NCI-H69 (cell line): ENCODE measurements at regions not wholly inside any gene's neighbourhood (a gene's known extent, or its start where the extent isn't known, plus 50 kb on each side); places are given as distances from the start of the nearest gene placed in this dataset.
"Not testable (repeated sequence)": the region's sequence is repeated elsewhere in the genome, so short reads cannot be mapped to it uniquely, and the experiment has no call there.

Experiments used
- DNase-seq: peaks from one replicate; lab custom pipeline; 2025; lab: John Stamatoyannopoulos, UW

DNA sequence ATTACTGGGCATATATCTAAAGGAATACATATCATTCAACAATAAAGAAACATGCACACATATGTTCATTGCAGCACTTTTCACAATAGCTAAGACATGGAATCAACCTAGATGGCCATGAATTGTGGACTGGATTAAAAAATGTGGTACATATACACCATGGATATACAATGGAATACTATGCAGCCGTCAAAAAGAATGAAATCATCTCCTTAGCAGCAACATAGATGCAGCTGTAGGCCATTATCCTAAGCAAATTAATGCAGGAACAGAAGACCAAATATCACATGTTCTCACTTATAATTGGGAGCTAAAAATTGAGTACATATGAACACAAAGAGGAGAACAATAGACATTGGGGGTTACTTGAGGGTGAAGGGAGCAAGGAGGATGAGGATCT, 175.6 kb downstream of the POLR1F start:
- no peak for DNase-seq

DNA sequence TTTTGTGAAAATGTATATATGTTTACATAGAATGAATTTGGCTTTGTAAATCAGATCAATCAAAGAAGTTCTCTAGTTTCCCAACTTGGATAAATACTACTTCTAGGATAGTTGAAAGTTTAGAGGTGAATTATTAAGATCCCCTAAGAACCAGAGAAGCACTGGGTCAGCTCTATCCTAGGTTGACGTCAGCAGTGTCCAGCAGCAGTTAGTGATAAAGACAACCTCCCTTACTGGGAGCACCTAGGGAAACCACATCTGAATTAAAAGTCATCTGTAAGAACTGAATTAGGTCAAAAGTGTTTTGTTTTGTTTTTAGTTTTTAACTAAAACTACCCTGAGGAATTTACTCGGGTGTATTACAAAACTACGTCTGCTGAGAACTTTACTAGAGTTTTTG, 178.0 kb downstream of the POLR1F start:
- DNase-seq = no peak

DNA sequence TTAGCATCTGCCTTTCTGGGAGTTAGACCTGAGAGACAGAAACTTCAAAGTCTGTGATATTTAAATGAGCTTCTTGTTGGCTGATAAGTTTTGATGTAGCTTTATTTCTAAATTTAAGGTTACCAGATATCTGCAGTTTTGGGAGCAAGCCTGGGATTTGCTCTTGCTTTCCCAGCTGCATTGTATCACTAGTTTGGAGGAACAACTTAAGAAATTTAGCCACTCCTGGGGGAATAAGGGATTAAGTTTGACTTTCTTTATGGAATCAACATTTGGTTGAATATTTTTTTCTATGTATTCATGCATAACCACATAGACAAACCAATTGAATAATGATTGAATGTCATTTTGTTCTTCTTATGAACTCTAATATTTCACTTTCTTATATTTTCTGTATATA, 178.6 kb downstream of the POLR1F start:
- DNase-seq = no peak

DNA sequence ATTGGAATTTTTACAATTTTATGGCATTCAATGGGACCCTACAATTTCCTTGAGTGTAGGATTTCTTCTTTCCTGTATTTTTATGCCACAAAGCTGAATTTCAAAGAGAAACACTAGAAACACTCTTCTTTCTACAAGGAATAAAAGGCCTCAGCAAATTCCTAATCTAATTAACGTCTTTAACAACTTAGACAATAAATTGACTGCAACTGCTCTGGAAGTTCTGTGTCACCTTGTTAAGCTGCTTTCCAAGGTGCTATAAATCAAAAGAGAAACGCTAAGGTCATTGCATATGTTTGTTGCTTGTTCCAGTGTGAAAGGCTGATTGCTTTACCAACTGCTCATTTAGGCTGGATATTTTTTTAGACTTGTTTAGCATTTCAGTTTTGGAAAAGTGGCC, 182.2 kb downstream of the POLR1F start:
- DNase-seq = peak; percentile 38

DNA sequence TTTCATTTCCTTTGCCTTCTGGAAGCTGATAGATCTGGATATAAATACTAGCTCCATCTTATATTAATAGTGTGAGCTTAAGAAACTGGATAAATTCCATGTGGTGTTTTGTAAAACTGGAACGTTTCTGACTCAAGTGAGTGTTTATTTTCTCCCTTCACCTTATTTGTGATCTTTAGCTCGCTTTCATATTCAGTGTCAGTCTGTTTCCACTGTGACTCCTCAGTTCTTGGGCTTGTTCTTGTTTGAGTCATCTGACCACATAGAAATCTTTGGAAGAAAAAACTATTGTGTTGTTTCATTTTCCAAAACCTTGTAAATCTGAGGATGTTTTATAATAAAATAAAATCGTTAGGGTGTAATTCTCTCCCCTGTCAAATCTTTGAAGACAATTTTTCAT, 186.4 kb downstream of the POLR1F start:
- no peak for DNase-seq

DNA sequence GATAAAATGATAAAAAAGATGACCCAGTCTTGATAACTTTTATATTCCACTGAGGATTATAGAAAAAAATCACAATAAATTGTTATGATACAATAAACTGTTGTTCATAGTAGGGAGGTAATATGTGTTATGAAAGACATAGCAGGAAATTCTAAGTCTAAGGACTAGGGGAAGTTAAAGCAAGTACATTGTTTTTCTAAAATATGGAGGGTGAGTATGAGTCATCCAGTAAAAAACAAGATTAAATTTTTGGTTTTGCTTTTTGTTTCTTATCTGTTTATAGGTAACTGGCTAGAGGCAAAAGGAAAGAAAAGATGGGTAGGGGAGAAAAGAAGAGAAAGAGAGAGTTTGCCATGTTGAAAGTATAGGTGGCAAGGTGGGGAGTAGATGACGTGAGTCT, 188.4 kb downstream of the POLR1F start:
- no peak for DNase-seq

DNA sequence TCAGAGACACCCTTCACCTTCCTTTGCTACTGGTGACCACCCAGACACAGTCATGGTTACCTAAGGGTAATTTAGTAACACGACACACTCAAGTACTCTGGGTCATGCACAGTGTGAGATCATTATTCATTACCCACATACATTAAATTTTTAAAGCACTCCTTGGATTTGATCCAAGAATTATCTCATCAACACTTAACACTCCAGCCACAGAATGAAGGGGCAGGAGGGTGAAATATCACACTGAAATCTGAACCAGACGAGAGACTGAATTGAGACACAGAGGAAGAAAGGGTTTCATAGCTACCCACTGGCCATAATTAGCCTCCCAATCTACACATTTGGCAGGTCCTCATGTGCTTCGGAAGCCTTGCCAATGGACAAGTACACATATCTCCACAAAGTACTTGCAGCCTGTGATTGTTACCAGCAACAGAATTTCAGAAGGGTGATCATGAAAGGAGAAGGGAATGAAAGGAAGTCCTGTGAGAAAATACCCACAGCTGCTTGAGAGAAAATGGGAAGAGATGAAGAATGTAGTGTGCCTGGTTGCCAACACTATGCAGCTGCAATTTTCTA, 189.3 kb downstream of the POLR1F start:
- peak; percentile 99 for DNase-seq

DNA sequence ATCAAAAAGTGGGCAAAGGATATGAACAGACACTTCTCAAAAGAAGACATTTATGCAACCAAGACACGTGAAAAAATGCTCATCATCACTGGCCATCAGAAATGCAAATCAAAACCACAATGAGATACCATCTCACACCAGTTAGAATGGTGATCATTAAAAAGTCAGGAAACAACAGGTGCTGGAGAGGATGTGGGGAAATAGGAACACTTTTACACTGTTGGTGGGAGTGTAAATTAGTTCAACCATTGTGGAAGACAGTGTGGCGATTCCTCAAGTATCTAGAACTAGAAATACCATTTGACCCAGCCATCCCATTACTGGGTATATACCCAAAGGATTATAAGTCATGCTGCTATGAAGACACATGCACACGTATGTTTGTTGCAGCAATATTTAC, 191.3 kb downstream of the POLR1F start:
- not testable (repeated sequence) for DNase-seq

DNA sequence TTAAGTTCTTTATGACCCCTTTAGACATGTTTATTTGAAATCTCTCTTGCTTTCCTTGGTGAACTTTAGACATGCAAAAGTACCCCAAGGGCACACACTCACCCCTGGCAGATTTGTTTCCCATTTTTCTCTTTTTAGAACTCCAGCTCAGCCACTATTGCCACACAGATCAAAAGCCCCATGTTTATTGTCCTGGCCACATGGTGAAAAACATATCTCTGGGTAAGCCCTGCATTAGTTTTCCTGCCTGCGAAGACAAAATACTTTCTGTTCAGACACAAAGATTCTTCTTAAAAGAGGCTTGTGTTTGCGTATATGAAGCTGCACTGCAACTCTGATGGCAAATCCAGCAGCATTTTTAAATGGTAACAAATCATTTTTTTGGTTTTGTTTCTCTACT, 200.0 kb downstream of the POLR1F start:
- peak; percentile 43 for DNase-seq

DNA sequence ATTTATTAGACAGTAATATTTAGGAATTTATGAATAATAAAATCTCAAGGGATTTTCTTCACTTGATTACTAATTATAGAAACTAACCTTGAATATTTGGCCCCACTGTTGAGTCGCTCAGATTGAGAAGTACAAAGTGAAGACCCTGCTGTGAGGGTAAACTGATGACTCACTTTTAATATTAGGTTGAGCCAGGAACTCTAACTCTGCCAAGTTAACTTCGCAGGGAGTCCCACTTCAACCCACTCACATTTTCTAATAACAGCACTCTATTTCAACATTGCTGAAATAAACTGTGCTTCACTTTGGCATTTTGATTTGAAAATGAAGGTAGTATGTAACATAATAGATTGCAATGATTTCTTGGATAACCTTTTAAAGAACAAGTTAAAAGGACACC, 200.7 kb downstream of the POLR1F start:
- DNase-seq = peak; percentile 95

DNA sequence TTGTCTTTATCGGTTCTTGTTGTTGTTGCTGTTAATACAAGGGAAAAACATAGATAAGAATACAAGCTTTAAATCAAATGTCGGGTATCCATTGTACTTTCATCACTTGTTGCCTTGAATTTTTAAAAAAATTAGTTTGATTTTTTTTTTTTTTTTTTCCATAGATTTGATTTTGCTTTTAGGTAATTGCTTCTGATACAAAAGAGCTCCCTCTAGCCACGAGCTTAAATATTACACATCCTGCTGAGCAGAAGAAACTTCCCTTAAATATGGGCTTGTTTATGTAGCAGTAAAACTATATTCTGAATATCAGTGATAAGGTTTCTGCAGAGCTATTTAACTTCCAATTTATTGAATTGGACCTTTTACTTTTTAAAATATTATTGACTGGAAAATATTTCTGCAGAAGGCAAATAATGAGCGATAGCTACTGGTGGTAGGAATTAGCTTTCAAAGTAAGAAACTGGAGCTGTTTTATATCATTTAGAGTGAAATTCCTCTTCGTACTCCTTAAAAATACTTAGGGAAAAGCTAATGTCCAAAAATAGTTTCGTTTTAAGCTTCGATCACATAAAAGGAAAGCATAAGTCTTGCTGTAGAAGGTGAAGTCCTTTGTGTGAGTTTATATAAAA, 216.9 kb downstream of the POLR1F start:
- peak; percentile 66 for DNase-seq

DNA sequence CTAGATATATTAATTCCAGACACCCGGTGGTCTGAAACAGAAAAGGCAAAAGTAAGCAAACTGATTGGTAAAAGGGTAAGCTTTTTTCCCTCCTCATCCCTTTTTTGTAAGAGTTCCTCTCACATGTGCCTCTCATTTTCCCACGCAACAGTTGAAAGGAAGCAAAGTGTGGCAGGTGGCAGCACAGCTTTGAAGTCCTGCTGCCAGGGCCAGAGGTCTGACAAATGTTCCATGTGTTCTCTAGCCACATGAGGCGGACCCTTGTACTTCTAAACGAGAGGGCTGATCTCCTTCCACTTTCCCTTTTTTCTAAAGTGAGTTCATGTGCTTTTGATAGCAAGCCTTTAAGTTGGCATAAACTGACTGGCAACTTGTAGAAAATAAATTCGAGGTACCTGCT, 217.5 kb downstream of the POLR1F start:
- peak; percentile 41 for DNase-seq

DNA sequence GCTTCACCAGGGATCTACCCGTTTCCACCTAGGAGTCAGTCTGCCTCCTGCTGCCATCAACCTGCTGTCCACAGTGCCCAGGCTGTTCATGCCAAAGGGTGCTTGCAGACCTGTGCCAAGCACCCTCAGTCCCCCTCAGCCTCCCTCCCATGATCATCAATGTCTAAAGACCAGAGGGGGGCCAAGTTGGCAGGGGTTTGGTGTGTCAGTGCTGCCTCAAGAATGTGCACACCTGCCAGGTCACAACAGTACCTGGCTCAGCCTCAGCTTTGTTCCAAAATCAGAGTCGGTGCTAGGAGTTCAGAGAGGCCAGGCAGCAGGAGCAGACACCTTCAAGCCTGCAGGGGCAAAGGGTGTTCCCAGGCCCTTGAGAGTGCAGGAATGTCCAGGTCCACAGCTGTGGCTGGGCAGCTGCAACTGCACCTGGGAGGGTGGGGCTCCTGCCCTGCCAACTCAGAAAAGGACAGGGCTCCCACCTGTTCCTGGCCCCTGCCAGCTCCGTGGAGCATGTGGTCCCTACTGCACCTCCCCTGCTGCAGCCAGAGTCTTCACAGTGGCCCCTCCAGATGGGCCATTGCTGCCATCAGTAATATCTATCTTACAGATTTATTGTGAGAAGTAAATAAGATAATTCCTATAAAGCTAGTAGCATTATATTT, 219.5 kb downstream of the POLR1F start:
- DNase-seq = no peak

DNA sequence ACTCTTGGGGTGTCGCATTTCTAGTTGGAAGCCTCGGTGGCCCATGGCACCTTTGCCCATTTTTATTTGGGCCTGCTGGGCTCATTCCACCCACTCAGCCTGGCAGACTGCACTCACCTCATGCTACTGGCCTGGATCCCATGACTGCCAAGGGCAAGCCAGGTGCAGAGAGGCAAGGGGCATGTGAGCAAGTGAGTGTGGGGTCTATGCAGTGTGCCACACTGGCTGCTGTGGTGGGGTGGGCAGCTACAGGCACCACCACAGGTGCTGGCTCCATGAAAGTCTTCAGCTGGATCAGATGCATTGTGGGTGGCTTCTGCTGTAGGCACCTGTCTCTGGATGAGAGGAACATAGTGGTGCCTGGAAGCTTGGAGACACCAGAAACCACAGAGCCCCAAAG, 220.8 kb downstream of the POLR1F start:
- no peak for DNase-seq

DNA sequence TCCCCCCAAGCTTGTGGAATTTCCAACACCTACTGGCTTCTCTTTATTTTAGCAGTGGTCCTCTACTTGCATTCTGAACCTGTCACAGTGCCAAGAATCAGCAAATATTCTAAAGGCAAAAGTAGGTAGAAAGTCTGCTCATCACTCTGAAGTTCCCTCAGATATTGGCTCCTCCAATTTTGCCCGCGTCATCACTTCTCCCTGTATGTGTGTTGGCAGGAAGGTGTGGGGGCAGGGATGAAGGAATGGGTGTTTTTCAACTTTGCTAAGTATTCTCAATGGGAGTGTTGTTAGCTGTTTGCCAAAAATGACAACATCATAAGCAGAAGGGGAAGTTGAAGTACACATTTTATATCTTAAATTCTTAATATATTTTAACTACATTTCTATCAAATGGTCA, 226.2 kb downstream of the POLR1F start:
- peak; percentile 25 for DNase-seq

DNA sequence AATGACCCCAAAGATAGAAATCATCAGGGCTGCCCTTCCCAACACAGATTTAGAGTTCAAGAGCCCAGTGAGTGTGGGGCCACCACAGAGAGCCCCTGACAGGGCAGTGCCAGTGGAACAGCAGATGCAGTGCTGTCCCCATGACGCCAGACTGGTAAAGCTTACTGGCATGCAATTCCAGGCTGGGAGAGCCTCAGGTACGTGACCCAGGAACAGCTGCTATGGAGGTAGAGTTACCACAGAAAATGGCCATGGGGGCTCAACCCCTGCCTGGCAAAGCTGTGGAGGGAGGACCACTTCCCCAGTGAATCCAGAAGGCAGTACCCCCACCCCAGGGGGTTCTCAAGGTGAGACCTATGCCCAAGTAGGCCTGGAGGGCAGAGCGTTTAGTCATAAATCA, 228.5 kb downstream of the POLR1F start:
- DNase-seq = no peak

DNA sequence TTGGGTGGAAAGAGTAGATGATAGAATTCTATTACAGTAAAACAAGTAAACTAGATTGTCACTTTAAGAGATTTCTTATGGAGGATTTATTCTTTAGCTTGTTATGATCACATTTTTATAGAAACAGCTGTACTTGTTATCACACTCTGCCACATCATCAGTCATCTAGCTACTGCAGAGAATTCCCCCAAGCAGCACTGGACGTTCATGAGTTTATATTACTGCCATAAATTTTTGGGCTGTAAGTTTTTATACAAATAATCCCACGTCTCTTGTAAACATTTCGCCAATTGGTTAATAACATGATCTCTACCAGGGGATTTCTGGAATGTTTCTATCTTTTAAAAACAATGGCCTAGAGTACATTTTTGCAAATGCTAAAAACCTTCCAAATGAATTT, 238.8 kb downstream of the POLR1F start:
- DNase-seq = no peak

DNA sequence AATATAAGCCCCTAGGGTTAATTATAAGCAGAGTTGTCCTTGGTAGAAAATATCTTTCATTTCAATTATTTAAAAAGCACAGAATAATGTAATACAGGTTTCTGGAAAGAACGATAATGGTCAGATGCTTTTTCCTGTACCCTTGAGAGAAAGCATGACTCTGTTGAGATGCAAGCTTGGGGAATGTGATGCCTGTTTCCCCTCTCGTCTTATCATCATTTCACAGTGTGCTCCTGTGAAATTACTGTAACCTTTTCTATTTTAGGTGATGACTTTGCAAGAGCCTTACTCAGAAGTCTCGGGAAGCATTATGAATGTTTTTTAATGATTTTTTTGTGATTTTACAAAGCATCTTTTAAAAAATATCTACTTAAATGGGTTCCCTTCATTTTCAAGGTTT, 243.0 kb downstream of the POLR1F start:
- DNase-seq = no peak

DNA sequence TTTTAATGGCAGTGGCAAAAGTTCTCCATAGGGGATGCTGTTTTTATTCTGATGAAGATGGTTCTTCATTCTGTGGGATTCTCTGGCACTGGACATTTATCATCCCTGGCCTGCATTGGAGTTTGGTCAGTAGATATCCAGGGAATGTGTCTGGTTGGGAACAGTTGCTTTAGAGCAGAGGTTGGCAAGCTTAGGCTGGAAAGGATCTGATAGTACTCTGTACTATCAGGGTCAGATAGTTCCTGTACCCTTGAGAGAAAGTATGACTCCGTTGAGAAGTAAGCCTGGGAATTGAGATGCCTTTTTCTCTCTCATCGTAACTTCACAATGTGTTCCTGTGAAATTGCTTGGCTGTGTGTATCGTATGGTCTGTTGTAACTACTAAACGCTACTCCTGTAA, 244.1 kb downstream of the POLR1F start:
- no peak for DNase-seq

DNA sequence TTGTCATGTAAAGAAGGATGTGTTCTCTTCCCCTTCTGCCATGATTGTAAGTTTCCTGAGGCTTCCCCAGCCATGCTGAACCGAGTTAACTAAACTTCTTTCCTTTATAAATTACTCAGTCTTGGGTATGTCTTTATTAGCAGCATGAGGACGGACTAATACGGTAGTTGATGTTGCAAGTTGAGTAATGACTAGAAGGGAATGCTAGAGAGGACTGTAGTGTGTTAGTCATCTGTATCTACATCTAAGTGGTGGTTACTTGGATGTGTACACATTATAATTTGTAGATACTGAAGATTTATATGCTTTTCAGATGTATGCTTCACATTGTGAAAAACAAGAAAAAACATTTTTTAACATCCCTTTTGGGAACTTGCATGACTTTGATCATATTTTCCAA, 244.6 kb downstream of the POLR1F start:
- no peak for DNase-seq

DNA sequence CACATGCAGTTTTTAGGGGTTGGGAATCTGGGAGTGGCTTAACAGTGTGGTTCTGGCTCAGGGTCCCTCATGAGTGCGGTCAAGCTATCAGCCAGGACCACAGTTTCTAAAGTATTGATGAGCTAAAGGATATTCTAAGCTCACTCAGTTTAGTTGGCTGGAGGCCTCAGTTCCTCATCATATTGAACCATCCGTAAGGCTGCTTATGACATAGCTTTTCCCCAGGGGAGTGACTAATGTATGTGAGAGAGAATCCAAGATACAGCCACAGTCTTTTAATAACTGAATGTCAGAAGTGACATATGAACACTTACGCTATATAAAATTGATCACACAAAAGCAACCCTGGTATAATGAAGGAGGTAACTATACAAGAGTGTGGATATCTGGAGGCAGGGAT, 245.3 kb downstream of the POLR1F start:
- DNase-seq = no peak

DNA sequence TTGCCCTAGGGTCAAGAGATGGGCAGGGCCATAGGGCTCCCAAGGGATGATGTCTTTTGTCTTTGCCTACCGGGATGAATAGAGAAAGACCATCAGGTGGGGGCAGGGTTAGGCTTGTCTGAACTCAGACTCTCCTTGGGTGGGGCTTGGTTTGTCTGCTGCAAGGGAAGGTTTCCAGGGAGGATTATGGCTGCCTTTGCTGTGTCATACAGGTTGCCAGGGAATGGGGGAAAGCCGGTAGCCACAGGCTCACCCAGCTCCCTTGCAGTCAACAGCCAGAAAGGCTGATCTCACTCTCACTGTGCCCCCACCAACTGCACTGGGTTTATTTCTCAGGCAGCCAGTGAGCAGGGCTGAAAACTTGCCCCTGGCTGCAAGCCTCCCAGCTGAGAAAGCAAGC, 253.2 kb downstream of the POLR1F start:
- peak; percentile 91 for DNase-seq

DNA sequence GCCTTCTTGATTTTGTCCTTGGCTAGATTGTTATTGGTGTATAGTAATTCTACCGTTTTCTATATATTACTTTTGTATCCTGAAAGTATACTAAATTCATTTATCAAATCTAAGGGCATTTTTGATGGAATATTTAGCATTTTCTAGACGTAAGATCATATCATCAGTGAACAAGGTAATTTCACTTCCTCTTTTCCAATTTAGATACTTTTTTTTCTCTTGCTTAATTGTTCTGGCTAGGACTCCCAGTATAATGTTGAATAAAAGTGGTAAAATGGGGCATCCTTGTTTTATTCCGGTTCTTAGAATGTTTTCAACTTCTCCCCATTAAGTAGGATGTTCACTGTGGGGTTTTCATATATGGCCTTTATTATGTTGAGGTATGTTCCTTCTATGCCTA, 260.7 kb downstream of the POLR1F start:
- DNase-seq = no peak
